Right lobe of liver (tissue), 4 donors: ENCODE measurements at regions not wholly inside any gene's neighbourhood (a gene's known extent, or its start where the extent isn't known, plus 50 kb on each side); places are given as distances from the start of the nearest gene placed in this dataset.

Experiments used
- POLR2A ChIP-seq: fragments of 450-650 bp; IDR thresholded peaks from one replicate; pipeline ENCODE4 v1.6.1; 2017; ENCODE audit warnings: antibody characterized with exemption, mild to moderate bottlenecking
- TF ChIP-seq, protein P1 (sequence below), 4 donors: fragments of 200-600 bp in 3 of 4; fragments of 450-650 bp in 1 of 4; IDR thresholded peaks; one replicate each; pipeline versions ENCODE4 v1.5.1 to v1.8.0; 2016 to 2022; ENCODE audit warnings: antibody characterized with exemption in 4 of 4, mild to moderate bottlenecking in 2 of 4
- donor health status: DM: no; HTN: no; CAD: no.
- donor health status: DM: no; HTN: no; CAD: no.
- donor health status: DM: no; HTN: yes; CAD: no.

DNA sequence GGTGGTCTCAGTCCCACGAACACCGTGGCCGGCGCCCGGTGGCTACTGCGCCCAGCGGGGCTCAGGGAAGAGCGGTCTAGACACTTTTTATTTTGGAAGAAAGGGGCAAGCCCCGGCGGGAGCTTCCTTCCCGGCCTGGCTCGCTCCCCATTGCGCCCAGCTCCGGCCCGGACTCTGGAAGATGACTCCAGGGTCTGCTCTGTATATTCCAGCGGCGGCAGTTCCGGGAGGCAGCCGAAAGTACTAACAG lies 225.1 kb upstream of the CRY1 start:
- TF ChIP-seq, protein P1, sequence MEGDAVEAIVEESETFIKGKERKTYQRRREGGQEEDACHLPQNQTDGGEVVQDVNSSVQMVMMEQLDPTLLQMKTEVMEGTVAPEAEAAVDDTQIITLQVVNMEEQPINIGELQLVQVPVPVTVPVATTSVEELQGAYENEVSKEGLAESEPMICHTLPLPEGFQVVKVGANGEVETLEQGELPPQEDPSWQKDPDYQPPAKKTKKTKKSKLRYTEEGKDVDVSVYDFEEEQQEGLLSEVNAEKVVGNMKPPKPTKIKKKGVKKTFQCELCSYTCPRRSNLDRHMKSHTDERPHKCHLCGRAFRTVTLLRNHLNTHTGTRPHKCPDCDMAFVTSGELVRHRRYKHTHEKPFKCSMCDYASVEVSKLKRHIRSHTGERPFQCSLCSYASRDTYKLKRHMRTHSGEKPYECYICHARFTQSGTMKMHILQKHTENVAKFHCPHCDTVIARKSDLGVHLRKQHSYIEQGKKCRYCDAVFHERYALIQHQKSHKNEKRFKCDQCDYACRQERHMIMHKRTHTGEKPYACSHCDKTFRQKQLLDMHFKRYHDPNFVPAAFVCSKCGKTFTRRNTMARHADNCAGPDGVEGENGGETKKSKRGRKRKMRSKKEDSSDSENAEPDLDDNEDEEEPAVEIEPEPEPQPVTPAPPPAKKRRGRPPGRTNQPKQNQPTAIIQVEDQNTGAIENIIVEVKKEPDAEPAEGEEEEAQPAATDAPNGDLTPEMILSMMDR (IDR thresholded peaks at IDR 0.05) = no peak
- TF ChIP-seq POLR2A = no peak
